HEK293 (cell line): ENCODE measurements at regions not wholly inside any gene's neighbourhood (a gene's known extent, or its start where the extent isn't known, plus 50 kb on each side); places are given as distances from the start of the nearest gene placed in this dataset.

Experiments
- CTCF ChIA-PET: fragments of 350-600 bp; formaldehyde crosslinking; extraction: SDS; loops from one replicate; lab custom pipeline; 2021; ENCODE audit warnings: antibody characterized with exemption; lab: Yijun Ruan, JAX
- POLR2A ChIA-PET: fragments of 300-600 bp; formaldehyde crosslinking; extraction: SDS; loops from one replicate; lab custom pipeline; 2020; ENCODE audit warnings: antibody characterized with exemption, inconsistent platforms; lab: Yijun Ruan, JAX
- H3K27ac ChIP-seq: fragments of 200-500 bp; sonication (Bioruptor generic); 2 replicates; pipeline ENCODE4 v1.5.1; 2014; ENCODE audit warnings: low read depth, low read length, control low read depth, inconsistent platforms; ENCODE audit errors: extremely low read depth
- H3K36me3 ChIP-seq, 2 experiments: fragments of 200-500 bp in 1 of 2; sonication (Bioruptor generic) in 1 of 2; 1 replicate in 1 of 2; 2 replicates in 1 of 2; pipeline ENCODE4 v1.5.1; 2014 to 2017; ENCODE audit warnings: inconsistent platforms in 2 of 2, low read length in 2 of 2; ENCODE audit not compliant: control insufficient read depth in 2 of 2, insufficient read depth in 1 of 2
- H3K4me1 ChIP-seq: fragments of 200-500 bp; sonication (Bioruptor generic); 2 replicates; pipeline ENCODE4 v1.5.1; 2014; ENCODE audit warnings: mild to moderate bottlenecking, low read length, inconsistent platforms; ENCODE audit not compliant: control insufficient read depth, insufficient read depth
- H3K4me3 ChIP-seq: 2 replicates; pipeline ENCODE4 v1.5.1; 2011; ENCODE audit warnings: low read depth, mild to moderate bottlenecking, control low read depth, low read length, moderate library complexity
- H3K9me3 ChIP-seq: fragments of 200-500 bp; sonication (Bioruptor generic); 2 replicates; pipeline ENCODE4 v1.5.1; 2014; ENCODE audit warnings: low read depth, low read length, inconsistent platforms; ENCODE audit not compliant: control insufficient read depth, insufficient read depth
- GLI2 ChIP-seq: fragments of 450-650 bp; formaldehyde crosslinking; IDR thresholded peaks from 2 replicates; pipeline ENCODE4; 2017; ENCODE audit warnings: missing biosample characterization, missing genetic modification characterization, low read depth, borderline replicate concordance
- GLI4 ChIP-seq: fragments of 450-650 bp; formaldehyde crosslinking; IDR thresholded peaks from 2 replicates; pipeline ENCODE4 v1.5.1; 2016; ENCODE audit warnings: missing biosample characterization, missing genetic modification characterization
- GLIS1 ChIP-seq: fragments of 450-650 bp; formaldehyde crosslinking; IDR thresholded peaks from 2 replicates; pipeline ENCODE4 v1.5.1; 2016; ENCODE audit warnings: missing biosample characterization, missing genetic modification characterization
- OSR2 ChIP-seq: fragments of 450-650 bp; formaldehyde crosslinking; IDR thresholded peaks from 2 replicates; pipeline ENCODE4 v1.5.1; 2016; ENCODE audit warnings: missing biosample characterization, missing genetic modification characterization
- SCRT1 ChIP-seq: fragments of 450-650 bp; formaldehyde crosslinking; IDR thresholded peaks from 2 replicates; pipeline ENCODE4 v1.5.1; 2016; ENCODE audit warnings: missing biosample characterization, missing genetic modification characterization, borderline replicate concordance
- SCRT2 ChIP-seq: fragments of 450-650 bp; formaldehyde crosslinking; IDR thresholded peaks from 2 replicates; pipeline ENCODE4 v1.5.1; 2016; ENCODE audit warnings: missing biosample characterization, missing genetic modification characterization
- SETDB1 ChIP-seq: IDR thresholded peaks from one replicate; pipeline ENCODE4 v1.6.1; 2017; ENCODE audit warnings: mild to moderate bottlenecking, low read length, moderate library complexity, mixed read lengths; ENCODE audit not compliant: insufficient read length
- SP7 ChIP-seq: fragments of 450-650 bp; formaldehyde crosslinking; IDR thresholded peaks from 2 replicates; pipeline ENCODE4 v1.5.1; 2016; ENCODE audit warnings: missing biosample characterization, missing genetic modification characterization
- TCF7L2 ChIP-seq: IDR thresholded peaks from 2 replicates; pipeline ENCODE4 v1.6.1; 2011; ENCODE audit warnings: low read depth, mild to moderate bottlenecking, inconsistent platforms, low read length, moderate library complexity, borderline replicate concordance
- ZEB2 ChIP-seq: fragments of 450-650 bp; formaldehyde crosslinking; IDR thresholded peaks from 2 replicates; pipeline ENCODE4 v1.5.1; 2016; ENCODE audit warnings: missing biosample characterization, missing genetic modification characterization
- ZNF138 ChIP-seq: fragments of 450-650 bp; formaldehyde crosslinking; IDR thresholded peaks from 2 replicates; pipeline ENCODE4 v1.5.1; 2016; ENCODE audit warnings: missing biosample characterization, missing genetic modification characterization, borderline replicate concordance
- ZNF175 ChIP-seq: fragments of 450-650 bp; formaldehyde crosslinking; IDR thresholded peaks from 2 replicates; pipeline ENCODE4 v1.5.1; 2016; ENCODE audit warnings: missing biosample characterization, missing genetic modification characterization
- ZNF2 ChIP-seq: fragments of 450-650 bp; formaldehyde crosslinking; IDR thresholded peaks from 2 replicates; pipeline ENCODE4 v1.5.1; 2016; ENCODE audit warnings: missing biosample characterization, missing genetic modification characterization
- ZNF211 ChIP-seq: fragments of 450-650 bp; formaldehyde crosslinking; IDR thresholded peaks from 2 replicates; pipeline ENCODE4 v1.5.1; 2016; ENCODE audit warnings: low read depth, missing biosample characterization, missing genetic modification characterization
- ZNF214 ChIP-seq: fragments of 450-650 bp; formaldehyde crosslinking; IDR thresholded peaks from 2 replicates; pipeline ENCODE4 v1.5.1; 2017; ENCODE audit warnings: missing biosample characterization, mild to moderate bottlenecking, missing genetic modification characterization, borderline replicate concordance
- ZNF433 ChIP-seq: fragments of 450-650 bp; formaldehyde crosslinking; IDR thresholded peaks from 2 replicates; pipeline ENCODE4 v1.5.1; 2016; ENCODE audit warnings: missing biosample characterization, missing genetic modification characterization, low read depth
- ZNF76 ChIP-seq: fragments of 450-650 bp; formaldehyde crosslinking; IDR thresholded peaks from 2 replicates; pipeline ENCODE4; 2016; ENCODE audit warnings: low read depth, missing biosample characterization, missing genetic modification characterization, borderline replicate concordance
- ZNF837 ChIP-seq: fragments of 450-650 bp; formaldehyde crosslinking; IDR thresholded peaks from 2 replicates; pipeline ENCODE4 v1.5.1; 2016; ENCODE audit warnings: missing biosample characterization, missing genetic modification characterization
- ZSCAN16 ChIP-seq: fragments of 450-650 bp; formaldehyde crosslinking; IDR thresholded peaks from 2 replicates; pipeline ENCODE4 v1.5.1; 2016; ENCODE audit warnings: missing biosample characterization, missing genetic modification characterization
- ZSCAN23 ChIP-seq: fragments of 450-650 bp; formaldehyde crosslinking; IDR thresholded peaks from 2 replicates; pipeline ENCODE4 v1.5.1; 2016; ENCODE audit warnings: missing biosample characterization, missing genetic modification characterization
- TF ChIP-seq, protein P1 (sequence below): fragments of 450-650 bp; formaldehyde crosslinking; IDR thresholded peaks from 2 replicates; pipeline ENCODE4 v1.5.1; 2016; ENCODE audit warnings: missing biosample characterization, missing genetic modification characterization
- TF ChIP-seq, protein P2 (sequence below): fragments of 450-650 bp; formaldehyde crosslinking; IDR thresholded peaks from 2 replicates; pipeline ENCODE4 v1.5.1; 2017; ENCODE audit warnings: missing biosample characterization, missing genetic modification characterization
- TF ChIP-seq, protein P3 (sequence below): fragments of 450-650 bp; formaldehyde crosslinking; conservative IDR thresholded peaks from 2 replicates; pipeline ENCODE4 v1.5.1; 2016; ENCODE audit warnings: low read depth, missing biosample characterization, missing genetic modification characterization
- TF ChIP-seq, protein P4 (sequence below): fragments of 450-650 bp; formaldehyde crosslinking; optimal IDR thresholded peaks from 2 replicates; pipeline ENCODE3; 2016; ENCODE audit warnings: missing biosample characterization, mild to moderate bottlenecking, missing genetic modification characterization

DNA sequence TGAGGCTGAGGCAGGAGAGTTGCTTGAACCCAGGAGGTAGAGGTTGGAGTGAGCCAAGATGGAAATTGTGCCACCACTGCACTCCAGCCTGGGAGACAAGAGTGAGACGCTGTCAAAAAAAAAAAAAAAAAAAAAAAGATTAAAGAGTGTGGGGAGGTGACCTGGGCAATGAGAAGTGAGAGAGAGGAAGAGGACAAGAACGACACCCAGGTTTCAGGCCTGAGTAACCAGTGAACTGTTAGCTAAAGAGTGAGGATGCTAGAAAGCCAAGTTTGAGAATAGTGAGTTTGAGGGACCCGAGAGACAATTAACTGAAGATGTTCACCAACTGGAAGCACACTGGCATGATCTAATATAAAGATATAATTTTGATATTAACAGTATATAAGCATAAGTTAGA, 85.4 kb upstream of the TNFAIP3 start:
- POLR2A ChIA-PET = no interaction called here
- no peaks in the 10 kb centered on the region for H3K4me1 ChIP-seq
- no peaks in the 10 kb centered on the region for H3K36me3 ChIP-seq
- H3K27ac ChIP-seq = no peak overlapping the region
- CTCF ChIA-PET = interaction anchor here (0.7 to 1.1 kb wide), 3 partner anchors 9 to 77 kb away, joined by 3 to 5 read pairs (median 4); no protein-coding TSS in a partner anchor
- H3K4me3 ChIP-seq = no peak overlapping the region
- H3K9me3 ChIP-seq = no peaks in the 10 kb centered on the region
- no peak for TF ChIP-seq GLI2 (tag by site-specific recombination)
- no peak for TF ChIP-seq SCRT1
- TF ChIP-seq GLI4 (tag by site-specific recombination) = no peak
- TF ChIP-seq ZNF76 (tag by site-specific recombination) = no peak
- TF ChIP-seq ZNF175 = no peak
- TF ChIP-seq ZNF433 = no peak
- no peak for TF ChIP-seq SETDB1
- no peak for TF ChIP-seq SCRT2 (tag by site-specific recombination)
- TF ChIP-seq, protein P1, sequence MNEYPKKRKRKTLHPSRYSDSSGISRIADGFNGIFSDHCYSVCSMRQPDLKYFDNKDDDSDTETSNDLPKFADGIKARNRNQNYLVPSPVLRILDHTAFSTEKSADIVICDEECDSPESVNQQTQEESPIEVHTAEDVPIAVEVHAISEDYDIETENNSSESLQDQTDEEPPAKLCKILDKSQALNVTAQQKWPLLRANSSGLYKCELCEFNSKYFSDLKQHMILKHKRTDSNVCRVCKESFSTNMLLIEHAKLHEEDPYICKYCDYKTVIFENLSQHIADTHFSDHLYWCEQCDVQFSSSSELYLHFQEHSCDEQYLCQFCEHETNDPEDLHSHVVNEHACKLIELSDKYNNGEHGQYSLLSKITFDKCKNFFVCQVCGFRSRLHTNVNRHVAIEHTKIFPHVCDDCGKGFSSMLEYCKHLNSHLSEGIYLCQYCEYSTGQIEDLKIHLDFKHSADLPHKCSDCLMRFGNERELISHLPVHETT (tag by site-specific recombination) = no peak
- TF ChIP-seq TCF7L2 = no peak
- TF ChIP-seq ZNF837 (tag by site-specific recombination) = no peak
- TF ChIP-seq ZSCAN23 = no peak

DNA sequence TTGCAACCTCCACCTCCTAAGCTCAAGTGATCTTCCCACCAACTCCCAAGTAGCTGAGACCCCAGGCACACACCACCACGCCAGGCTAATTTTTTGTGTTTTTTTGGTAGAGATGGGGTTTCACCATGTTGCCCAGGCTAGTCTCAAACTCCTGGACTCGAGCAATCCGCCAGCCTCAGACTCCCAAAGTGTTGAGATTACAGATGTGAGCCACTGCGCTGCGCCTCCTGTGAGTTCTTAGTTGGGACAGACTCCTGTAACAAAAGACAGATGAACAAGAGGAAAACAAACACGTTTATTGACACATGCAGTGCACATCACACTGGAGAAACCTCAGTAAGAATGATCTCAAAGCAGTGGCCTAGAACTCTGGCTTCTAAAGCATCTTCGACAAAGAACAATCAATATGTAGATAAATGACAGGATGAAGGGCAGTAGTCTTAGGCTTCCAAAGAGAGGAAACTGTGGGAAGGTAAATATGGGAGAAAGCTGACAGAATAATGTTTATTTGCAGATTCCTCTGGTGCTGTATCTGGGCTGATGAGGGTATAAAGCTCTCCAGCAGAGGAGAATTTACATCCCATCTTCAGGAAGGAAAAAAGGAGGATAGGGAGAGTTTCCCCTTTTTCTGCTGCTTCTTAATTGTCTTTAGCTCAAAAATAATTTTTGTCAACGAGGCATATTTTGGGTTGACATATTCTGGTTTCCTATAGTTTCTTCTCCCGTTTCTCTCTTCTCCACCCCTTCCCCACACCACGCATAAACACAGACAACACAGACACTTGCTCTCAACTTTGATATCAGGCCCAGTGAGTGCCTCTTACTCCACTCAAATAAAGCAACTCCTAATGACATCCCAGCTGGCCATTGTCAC, 84.7 kb upstream of the TNFAIP3 start:
- Histone ChIP-seq H3K4me1 (no peaks in the 10 kb centered on the region), H3K4me3 (no peak overlapping the region), H3K27ac (no peak overlapping the region), H3K9me3 (no peaks in the 10 kb centered on the region), H3K36me3 (no peaks in the 10 kb centered on the region)
- ChIA-PET POLR2A (no interaction called here), CTCF (interaction anchor here (0.6 to 1.1 kb wide), 3 partner anchors 8 to 77 kb away, joined by 3 to 4 read pairs (median 4); no protein-coding TSS in a partner anchor)
- TF ChIP-seq GLI4 (tag by site-specific recombination) (no peak), ZNF214 (no peak), ZSCAN16 (tag by site-specific recombination) (no peak), GLIS1 (tag by site-specific recombination) (no peak), ZEB2 (no peak), ZNF2 (tag by site-specific recombination) (no peak), ZNF211 (tag by site-specific recombination) (no peak), OSR2 (tag by site-specific recombination) (no peak), ZNF138 (no peak), SP7 (tag by site-specific recombination) (no peak)
- TF ChIP-seq, protein P2, sequence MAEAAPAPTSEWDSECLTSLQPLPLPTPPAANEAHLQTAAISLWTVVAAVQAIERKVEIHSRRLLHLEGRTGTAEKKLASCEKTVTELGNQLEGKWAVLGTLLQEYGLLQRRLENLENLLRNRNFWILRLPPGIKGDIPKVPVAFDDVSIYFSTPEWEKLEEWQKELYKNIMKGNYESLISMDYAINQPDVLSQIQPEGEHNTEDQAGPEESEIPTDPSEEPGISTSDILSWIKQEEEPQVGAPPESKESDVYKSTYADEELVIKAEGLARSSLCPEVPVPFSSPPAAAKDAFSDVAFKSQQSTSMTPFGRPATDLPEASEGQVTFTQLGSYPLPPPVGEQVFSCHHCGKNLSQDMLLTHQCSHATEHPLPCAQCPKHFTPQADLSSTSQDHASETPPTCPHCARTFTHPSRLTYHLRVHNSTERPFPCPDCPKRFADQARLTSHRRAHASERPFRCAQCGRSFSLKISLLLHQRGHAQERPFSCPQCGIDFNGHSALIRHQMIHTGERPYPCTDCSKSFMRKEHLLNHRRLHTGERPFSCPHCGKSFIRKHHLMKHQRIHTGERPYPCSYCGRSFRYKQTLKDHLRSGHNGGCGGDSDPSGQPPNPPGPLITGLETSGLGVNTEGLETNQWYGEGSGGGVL (tag by site-specific recombination) = no peak
- TF ChIP-seq, protein P3, sequence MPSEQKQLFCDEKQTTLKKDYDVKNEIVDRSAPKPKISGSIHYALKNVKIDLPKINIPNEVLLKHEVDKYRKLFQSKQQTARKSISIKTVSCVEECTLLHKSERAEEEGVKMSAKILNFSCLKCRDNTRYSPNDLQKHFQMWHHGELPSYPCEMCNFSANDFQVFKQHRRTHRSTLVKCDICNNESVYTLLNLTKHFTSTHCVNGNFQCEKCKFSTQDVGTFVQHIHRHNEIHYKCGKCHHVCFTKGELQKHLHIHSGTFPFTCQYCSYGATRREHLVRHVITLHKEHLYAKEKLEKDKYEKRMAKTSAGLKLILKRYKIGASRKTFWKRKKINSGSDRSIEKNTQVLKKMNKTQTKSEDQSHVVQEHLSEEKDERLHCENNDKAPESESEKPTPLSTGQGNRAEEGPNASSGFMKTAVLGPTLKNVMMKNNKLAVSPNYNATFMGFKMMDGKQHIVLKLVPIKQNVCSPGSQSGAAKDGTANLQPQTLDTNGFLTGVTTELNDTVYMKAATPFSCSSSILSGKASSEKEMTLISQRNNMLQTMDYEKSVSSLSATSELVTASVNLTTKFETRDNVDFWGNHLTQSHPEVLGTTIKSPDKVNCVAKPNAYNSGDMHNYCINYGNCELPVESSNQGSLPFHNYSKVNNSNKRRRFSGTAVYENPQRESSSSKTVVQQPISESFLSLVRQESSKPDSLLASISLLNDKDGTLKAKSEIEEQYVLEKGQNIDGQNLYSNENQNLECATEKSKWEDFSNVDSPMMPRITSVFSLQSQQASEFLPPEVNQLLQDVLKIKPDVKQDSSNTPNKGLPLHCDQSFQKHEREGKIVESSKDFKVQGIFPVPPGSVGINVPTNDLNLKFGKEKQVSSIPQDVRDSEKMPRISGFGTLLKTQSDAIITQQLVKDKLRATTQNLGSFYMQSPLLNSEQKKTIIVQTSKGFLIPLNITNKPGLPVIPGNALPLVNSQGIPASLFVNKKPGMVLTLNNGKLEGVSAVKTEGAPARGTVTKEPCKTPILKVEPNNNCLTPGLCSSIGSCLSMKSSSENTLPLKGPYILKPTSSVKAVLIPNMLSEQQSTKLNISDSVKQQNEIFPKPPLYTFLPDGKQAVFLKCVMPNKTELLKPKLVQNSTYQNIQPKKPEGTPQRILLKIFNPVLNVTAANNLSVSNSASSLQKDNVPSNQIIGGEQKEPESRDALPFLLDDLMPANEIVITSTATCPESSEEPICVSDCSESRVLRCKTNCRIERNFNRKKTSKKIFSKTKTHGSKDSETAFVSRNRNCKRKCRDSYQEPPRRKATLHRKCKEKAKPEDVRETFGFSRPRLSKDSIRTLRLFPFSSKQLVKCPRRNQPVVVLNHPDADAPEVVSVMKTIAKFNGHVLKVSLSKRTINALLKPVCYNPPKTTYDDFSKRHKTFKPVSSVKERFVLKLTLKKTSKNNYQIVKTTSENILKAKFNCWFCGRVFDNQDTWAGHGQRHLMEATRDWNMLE (tag by site-specific recombination) = no peak
- TF ChIP-seq, protein P4, sequence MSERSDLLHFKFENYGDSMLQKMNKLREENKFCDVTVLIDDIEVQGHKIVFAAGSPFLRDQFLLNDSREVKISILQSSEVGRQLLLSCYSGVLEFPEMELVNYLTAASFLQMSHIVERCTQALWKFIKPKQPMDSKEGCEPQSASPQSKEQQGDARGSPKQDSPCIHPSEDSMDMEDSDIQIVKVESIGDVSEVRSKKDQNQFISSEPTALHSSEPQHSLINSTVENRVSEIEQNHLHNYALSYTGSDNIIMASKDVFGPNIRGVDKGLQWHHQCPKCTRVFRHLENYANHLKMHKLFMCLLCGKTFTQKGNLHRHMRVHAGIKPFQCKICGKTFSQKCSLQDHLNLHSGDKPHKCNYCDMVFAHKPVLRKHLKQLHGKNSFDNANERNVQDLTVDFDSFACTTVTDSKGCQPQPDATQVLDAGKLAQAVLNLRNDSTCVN (tag by site-specific recombination) = no peak
